ENCODE measurements at regions not wholly inside any gene's neighbourhood (a gene's known extent, or its start where the extent isn't known, plus 50 kb on each side); places are given as distances from the start of the nearest gene placed in this dataset.
"Not testable (repeated sequence)": the region's sequence is repeated elsewhere in the genome, so short reads cannot be mapped to it uniquely, and the experiment has no call there.

- DNase-seq (ENCODE audit: low spot score): no peak
Measured at GRCh38 chr12:23359975-23360701, 589.3 kb downstream of the SOX5 start.

GRCh38 chr12:23361971-23362370, 587.5 kb downstream of the SOX5 start:
- no peak for DNase-seq (ENCODE audit: low spot score)

- DNase-seq (ENCODE audit: low spot score): no peak
Measured at GRCh38 chr12:23368590-23368989, 580.9 kb downstream of the SOX5 start.

- DNase-seq (ENCODE audit: low spot score): no peak
Measured at GRCh38 chr12:23375621-23376020, 573.8 kb downstream of the SOX5 start.

- no peak for DNase-seq (ENCODE audit: low spot score)
Measured at GRCh38 chr12:23376238-23376637, 573.2 kb downstream of the SOX5 start.

GRCh38 chr12:23380419-23381100, 568.9 kb downstream of the SOX5 start:
- no peak for DNase-seq (ENCODE audit: low spot score)

- DNase-seq (ENCODE audit: low spot score): not testable (repeated sequence)
Measured at GRCh38 chr12:23388898-23389297, 560.6 kb downstream of the SOX5 start.

- not testable (repeated sequence) for DNase-seq (ENCODE audit: low spot score)
Measured at GRCh38 chr12:23389315-23389714, 560.2 kb downstream of the SOX5 start.

GRCh38 chr12:23399402-23399933, 550.0 kb downstream of the SOX5 start:
- DNase-seq (ENCODE audit: low spot score): no peak

GRCh38 chr12:23415180-23415579, 534.3 kb downstream of the SOX5 start:
- DNase-seq (ENCODE audit: low spot score): no peak

- no peak for DNase-seq (ENCODE audit: low spot score)
Measured at GRCh38 chr12:23421556-23421955, 527.9 kb downstream of the SOX5 start.

GRCh38 chr12:23423097-23423687, 526.3 kb downstream of the SOX5 start:
- DNase-seq (ENCODE audit: low spot score): no peak

GRCh38 chr12:23423796-23424195, 525.7 kb downstream of the SOX5 start:
- DNase-seq (ENCODE audit: low spot score): no peak

GRCh38 chr12:23424685-23425084, 524.8 kb downstream of the SOX5 start:
- DNase-seq (ENCODE audit: low spot score): no peak

- DNase-seq (ENCODE audit: low spot score): no peak
Measured at GRCh38 chr12:23426328-23426727, 523.1 kb downstream of the SOX5 start.

GRCh38 chr12:23428758-23429157, 520.7 kb downstream of the SOX5 start:
- no peak for DNase-seq (ENCODE audit: low spot score)

GRCh38 chr12:23431006-23431405, 518.5 kb downstream of the SOX5 start:
- no peak for DNase-seq (ENCODE audit: low spot score)

- no peak for DNase-seq (ENCODE audit: low spot score)
Measured at GRCh38 chr12:23433121-23433520, 516.3 kb downstream of the SOX5 start.

GRCh38 chr12:23434154-23434553, 515.3 kb downstream of the SOX5 start:
- DNase-seq (ENCODE audit: low spot score): no peak

- DNase-seq (ENCODE audit: low spot score): no peak
Measured at GRCh38 chr12:23446746-23447145, 502.7 kb downstream of the SOX5 start.

GRCh38 chr12:23450810-23451209, 498.7 kb downstream of the SOX5 start:
- DNase-seq (ENCODE audit: low spot score): no peak

- DNase-seq (ENCODE audit: low spot score): no peak
Measured at GRCh38 chr12:23455283-23455682, 494.2 kb downstream of the SOX5 start.

- DNase-seq (ENCODE audit: low spot score): no peak
Measured at GRCh38 chr12:23458640-23459039, 490.8 kb downstream of the SOX5 start.

Measured in hematopoietic multipotent progenitor cell treated with erythropoietin and hydrocortisone succinate and interleukin-3 and kit ligand, for 15 days (in vitro differentiated cells).